Fibroblast of skin of right quadriceps (primary cell): ENCODE measurements at regions not wholly inside any gene's neighbourhood (a gene's known extent, or its start where the extent isn't known, plus 50 kb on each side); places are given as distances from the start of the nearest gene placed in this dataset.

Experiments used
- DNase-seq: peaks from one replicate; pipeline ENCODE4 v3.0.0-alpha.2; 2013

- DNase-seq, result no peak
Measured at GRCh38 chr5:5572976-5573797, 150.7 kb downstream of the ICE1 start.

GRCh38 chr5:5572010-5572865 lies 149.8 kb downstream of the ICE1 start:
- peak; percentile 30 for DNase-seq

- DNase-seq, result no peak
Measured at GRCh38 chr5:5570646-5571045, 148.2 kb downstream of the ICE1 start.

GRCh38 chr5:5564898-5565297 lies 142.4 kb downstream of the ICE1 start:
- no peak for DNase-seq

GRCh38 chr5:5560016-5560415 lies 137.5 kb downstream of the ICE1 start:
- DNase-seq, result no peak

GRCh38 chr5:5558638-5559527 lies 136.4 kb downstream of the ICE1 start:
- no peak for DNase-seq

GRCh38 chr5:5558102-5558501 lies 135.6 kb downstream of the ICE1 start:
- no peak for DNase-seq

- DNase-seq, result no peak
Measured at GRCh38 chr5:5551499-5551898, 129.0 kb downstream of the ICE1 start.

GRCh38 chr5:5546408-5546807 lies 123.9 kb downstream of the ICE1 start:
- DNase-seq, result no peak

- DNase-seq, result no peak
Measured at GRCh38 chr5:5544094-5544663, 121.7 kb downstream of the ICE1 start.

- DNase-seq, result no peak
Measured at GRCh38 chr5:5542654-5543053, 120.2 kb downstream of the ICE1 start.

- DNase-seq, result no peak
Measured at GRCh38 chr5:5540065-5540464, 117.6 kb downstream of the ICE1 start.
